ENCODE measurements at regions not wholly inside any gene's neighbourhood (a gene's known extent, or its start where the extent isn't known, plus 50 kb on each side); places are given as distances from the start of the nearest gene placed in this dataset.

DNA sequence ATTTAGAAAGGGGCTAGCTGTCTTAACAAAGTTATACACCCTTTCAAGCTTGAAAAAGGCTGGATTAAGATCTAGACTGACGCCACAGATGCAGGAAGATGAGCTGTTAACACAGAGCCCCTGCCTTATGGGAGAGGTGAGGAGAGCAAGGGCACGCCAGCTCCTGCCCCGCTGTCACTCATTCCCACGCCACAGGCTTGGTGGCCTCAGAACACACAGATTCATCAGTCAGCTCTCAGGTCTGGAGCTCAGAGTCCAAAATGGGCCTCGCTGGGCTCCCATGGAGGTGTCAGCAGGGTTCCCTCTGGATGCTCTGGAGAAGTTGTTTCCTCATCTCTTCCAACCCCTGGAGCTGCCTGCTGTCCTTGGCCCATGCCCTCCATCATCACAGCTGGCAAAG, 554.2 kb downstream of the TCERG1L start:
- no peak for FAIRE-seq

DNA sequence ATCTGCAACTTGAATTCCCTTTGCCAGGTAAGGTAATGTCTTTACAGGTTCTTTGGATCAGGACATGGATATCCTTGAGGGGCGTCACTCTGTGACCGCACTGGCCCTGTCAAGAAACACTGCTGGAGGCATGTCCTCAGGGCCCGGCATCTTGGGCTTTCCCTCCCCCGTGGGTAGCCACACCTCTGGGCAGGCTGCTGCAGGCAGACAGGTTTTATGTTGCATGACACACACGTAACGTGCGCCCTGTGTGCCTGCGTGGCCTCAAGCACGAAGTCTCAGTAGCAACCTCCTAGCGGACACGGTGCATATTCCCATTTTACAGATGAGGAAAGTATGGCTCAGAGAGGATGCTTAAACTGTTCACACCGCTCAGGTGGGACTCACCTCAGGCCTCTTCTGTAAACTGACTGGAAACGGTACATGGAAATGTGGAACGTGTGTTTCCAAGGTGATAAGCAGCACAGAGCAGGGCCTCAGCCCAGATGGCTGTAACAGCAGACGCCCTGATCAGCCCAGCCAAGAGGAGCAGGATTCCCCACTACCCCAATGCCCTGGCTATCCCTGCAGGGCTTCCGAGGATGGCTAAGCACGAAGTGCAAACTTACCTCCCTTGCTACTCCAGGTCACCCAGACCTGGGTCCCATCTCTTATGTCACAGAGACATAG, 553.6 kb downstream of the TCERG1L start:
- FAIRE-seq, result no peak

DNA sequence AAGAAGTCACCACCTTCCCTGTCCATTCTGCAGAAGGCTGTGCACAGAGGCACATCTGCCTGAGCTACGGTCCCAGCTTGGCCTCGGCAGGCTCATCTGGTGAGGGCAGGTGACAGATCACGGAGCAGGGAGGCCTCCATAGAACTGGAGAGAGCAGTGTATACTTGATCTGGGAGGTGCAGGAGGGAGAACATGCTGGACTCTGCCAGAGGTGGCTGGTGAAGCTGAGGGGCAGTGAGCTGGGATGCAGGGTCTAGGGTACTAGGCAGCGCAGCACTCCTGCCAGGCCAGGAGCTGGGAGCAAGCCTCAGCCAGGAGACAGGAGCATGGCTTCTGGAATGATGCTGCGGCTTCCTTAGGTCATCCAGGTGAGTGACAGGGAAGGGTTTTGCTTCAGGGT, 553.0 kb downstream of the TCERG1L start:
- FAIRE-seq, result no peak

DNA sequence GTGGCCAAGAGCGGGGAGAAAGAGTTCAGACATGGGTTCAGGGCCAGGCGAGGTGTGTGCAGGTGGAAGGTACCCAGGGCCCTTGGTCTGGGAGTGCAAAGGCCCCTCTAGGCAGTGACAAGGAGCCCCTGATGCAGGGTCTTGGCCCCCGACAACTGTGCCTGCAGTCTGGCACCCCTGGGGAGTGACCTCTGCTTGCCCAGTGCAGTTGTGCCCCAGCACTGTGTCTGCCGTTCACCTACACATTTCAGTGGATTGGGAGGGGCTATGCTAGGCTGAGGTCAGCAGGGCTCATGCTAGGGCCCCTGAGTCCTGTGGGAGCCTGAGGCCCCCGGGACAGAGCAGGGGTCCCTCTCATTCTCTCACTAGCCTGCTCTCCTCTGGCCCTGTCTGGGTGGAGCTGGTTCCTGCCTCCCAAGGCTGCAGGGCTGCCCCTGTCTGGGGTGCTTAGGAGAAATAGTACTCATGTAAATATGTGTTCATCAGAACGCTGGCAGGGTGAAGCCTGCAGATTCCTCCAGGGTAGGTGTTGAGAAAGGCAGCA, 550.4 kb downstream of the TCERG1L start:
- no peak for FAIRE-seq

DNA sequence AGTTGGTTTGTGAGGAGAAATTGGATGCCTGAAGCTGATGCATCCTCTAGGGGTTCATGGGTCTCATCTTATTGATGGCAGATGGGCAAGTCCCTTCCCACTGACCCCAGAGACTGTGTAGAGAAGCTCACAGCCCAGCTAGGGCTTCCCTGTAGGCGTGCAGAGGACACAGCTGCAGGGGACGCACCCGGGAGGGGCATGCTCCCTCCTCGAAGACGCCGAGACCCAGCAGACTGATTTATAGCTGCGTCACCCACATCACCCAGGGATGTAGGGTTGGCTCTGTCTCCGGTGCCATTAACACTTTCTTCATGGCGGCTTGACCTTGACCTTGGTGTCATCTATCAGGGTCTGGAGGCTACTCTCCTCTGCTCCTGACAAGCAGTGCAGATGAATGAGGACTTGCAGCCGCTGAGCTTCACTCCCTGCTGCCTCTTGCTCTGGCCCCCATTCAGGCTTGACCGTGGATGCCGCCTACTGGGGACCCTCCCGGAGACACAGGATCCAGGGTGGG, 549.7 kb downstream of the TCERG1L start:
- no peak for FAIRE-seq

DNA sequence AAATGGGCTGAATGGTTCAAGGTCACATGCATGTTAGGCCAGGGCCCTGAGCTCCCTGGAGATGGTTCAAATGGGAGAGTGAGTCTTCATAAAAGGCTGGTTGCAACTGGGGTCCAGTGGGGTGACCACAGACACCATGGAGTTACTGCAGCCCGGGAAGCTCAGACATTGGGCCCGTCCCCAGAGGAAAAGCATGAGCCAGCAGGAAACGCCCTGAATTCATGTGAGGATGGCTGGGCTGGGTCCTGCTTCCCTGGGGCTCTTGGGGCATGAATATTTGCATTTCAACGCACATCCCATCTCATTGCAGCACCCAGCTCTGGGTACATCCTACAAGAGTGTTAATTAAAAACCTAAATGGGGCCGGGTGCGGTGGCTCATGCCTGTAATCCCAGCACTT, 549.0 kb downstream of the TCERG1L start:
- FAIRE-seq, result no peak

DNA sequence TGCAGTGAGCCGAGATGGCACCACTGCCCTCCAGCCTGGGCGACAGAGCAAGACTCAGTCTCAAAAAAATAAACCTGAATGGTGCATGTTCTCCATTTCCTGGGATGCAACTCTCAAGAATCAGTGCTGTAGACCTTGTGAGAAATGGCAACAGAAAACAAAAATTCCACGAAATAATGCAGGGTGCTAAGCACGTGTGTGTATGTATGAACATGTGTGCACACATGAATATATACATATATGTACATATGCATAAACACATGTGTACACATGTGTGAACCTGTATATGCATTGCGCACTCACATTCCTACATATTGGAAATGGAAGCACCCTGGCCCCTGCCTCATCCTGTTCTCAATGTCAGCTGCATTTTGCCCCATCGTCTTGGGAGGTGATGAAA, 548.5 kb downstream of the TCERG1L start:
- FAIRE-seq, result no peak

DNA sequence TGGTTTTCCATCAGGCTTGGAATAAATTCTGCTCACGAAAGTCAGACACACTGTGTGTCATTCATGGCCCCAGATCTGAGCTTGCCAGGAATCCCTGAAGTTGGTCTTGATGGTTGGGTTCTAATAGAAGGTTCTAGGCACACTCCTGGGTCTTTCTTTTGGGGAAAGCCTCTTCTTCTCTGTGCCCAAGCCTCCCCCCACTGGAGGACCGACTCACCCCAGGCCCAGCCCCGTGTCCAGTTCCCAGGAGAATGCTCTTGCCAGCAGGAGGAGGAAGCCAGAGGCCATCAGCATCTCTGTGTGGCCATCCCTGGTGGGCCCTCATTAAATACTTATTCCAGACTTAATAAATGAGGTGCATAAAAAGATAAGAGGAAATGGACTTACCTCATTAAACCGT, 548.0 kb downstream of the TCERG1L start:
- FAIRE-seq, result no peak

DNA sequence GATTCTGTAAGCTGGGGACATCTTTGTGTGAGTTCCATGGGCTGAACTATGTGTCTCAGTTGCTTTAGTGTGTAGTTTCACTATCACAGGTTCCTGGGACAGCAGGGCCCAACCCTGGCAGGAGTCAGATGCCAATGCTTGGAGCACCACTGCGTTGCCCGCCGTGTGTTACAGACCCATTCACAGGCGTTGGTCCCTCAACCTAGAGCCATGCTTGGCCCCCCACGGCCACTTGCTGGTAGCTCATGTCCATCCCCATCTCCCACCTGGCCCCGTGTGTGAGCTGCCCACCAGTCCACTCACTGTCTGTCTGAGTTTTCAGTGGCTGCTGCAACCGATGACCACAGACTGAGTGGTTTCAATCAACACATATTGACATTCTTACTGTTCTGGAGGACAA, 546.9 kb downstream of the TCERG1L start:
- no peak for FAIRE-seq

DNA sequence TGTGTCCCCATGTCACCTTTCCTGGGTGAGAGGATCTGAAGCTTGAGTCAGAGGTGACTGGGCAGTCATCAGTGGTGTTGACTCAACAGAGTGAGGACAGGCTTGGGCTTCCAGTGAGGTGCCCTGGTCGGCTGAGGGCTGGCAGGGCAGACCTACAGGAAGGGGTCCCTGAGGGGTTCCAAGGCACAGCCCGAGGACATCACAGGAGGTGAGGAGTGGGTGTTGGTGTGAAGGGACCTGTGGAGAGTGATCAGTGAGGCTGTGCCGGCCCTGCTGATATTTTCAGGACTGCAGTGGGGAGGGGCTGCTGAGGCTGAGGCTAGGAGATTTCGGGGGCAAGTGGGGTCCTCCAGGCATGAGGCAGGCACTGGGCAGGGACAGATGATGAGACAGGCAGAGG, 545.5 kb downstream of the TCERG1L start:
- no peak for FAIRE-seq

DNA sequence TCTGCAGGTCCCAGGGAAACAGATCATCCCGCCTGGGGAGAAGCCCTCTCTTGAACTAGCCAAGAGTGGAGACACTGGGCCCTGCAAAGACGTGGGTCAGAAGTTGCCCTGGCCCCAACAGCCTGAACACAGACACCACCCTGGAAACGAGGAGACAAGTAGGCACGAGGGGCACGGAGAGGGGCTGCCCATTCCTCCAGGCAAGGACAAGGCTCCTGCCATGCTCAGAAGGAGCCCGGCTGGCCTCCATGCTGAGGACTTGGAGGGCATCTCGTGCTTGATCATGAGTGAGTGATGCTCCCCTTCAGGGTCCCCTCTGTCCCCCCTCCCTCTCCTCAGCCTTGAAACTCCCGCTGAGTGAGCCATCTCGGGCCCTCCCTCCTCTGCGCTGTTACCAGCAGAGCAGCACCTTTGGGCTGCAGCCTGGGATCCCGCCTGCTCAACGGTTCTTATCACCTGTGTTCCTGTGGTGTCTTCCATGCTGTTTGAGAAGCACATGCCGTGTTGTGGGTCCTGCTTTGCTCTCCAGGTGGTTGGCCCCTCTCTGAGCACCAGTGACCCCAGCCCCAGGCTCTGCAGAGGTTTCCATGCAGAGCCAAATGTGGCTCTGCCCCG, 544.3 kb downstream of the TCERG1L start:
- no peak for FAIRE-seq

DNA sequence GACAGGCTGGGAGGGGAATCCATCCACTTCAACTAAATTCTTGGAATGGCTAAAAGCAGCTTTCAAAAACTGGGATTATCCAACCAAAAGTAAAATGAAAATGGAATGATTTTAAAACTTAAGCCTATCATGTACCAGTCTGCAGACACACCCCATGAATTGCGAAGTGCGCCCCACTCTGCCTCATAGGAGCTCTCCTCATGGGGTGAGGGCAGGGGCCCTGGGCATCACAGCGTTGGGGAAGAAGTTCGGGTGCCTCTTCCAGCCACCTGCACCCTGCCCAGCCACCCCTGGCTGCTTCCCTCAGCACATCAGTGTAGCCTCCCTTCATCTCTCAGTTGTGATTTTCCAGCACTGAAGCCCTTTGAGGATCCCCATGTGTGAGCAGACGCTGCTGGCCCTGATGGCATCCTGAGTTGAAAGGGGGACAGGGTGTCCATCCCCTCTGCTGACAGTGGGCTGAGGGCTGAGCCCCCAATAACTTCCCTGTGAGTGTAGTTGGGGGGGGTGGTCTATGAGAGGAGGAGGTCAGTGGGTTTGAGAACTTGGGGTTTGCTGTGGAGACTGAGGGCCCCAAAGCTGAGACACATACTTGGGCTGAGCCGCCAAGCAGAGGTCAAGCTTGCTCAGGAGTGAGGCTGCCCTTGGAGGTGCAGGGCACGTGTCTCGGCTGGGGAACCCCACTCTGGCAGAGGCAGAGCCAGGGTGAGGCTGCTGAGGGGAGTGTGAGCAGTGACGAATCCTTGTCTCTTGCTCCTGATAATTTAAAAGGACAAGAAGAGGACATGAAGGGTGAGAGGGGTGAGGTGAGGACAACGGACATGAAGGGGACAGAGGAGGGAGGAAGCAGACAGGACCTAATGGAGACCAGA, 542.1 kb downstream of the TCERG1L start:
- FAIRE-seq, result no peak

DNA sequence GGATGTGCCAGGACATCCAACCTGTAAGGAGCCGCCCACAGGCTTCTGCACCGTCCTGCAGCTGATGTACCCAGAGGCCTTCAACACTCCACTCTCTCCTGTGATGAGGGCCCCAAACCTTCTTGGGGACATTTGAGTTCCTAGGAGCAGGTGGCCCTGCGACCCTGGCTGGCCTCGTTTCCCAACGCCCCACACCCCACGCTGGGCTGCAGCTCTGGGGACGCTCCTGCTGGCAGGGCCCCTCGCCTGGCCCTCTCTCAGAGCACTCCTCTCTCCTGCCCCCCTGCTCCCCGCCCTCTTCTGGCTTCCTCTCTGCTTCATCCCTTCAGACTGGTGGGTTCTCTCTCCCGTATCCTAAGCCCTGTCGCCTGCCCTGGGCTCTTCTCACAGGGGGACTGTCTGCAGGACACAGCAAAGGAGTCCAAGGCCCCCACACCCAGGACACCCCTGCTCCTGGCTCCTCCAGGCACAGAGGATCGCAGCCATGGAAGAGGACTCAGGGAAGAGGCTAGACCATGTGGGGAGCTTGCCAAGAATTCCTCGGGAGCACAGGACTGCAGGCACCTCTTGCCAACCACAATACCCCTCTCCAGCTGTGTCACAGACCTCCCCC, 541.4 kb downstream of the TCERG1L start:
- no peak for FAIRE-seq

DNA sequence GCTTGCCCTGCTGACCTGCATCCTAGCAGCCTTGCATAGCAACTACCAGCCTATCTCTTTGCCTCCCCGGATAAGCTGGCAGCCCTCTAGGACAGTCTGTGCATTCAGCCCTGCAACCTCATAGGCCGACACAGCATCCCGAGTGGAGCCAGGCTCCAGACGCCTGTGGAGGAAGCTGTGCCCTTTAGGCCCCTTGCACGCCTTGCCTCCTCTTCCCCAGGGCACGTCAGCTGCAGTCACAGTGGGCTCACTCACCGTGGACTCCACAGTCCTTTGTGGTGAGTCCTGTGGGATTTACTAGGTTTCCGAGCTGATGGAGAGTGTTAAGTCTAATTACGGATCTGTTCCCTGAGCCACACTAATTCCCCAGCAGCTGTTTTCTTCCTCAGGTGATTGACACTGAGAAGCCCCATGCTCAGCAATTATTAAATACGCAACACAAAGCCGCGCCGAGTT, 540.0 kb downstream of the TCERG1L start:
- FAIRE-seq, result no peak

DNA sequence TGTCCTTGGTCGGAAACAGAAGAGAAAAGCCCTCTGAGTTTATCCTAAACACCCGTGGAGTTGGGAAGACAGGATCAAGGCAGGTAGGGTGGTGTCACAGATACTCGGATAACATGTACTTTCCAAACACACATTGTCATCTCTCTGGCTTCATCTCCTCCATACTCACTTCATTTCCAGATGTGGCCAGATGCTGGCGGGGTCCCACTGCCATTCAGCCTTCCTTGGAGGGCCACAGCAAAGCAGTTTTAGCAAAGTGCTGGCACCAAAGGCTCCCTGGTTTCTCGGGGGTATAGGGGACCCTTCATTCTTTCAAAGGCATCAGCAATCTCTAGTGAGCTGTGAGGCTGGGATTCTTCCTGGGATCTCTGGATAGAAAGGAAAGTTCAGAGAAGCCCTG, 539.5 kb downstream of the TCERG1L start:
- FAIRE-seq, result no peak

DNA sequence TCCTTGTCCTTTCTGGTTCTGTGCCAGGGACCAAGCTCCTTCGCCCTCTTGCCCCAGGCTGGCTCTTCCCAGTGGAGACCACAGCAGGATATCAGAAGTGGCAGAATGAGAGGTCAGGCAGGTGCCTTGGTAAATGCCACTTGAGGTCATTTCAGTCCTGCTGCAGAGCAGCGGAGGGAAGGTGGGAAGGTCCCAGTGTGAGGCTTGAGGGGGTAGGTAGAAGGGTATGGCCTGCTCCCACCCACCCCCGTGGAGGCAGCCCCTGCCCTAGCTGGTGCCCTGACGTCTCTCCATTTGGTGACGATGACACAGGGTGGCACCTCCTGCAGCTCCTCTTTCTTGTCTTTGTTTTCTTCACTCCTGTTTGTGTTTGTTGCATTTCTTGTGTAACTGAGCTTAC, 538.8 kb downstream of the TCERG1L start:
- no peak for FAIRE-seq

DNA sequence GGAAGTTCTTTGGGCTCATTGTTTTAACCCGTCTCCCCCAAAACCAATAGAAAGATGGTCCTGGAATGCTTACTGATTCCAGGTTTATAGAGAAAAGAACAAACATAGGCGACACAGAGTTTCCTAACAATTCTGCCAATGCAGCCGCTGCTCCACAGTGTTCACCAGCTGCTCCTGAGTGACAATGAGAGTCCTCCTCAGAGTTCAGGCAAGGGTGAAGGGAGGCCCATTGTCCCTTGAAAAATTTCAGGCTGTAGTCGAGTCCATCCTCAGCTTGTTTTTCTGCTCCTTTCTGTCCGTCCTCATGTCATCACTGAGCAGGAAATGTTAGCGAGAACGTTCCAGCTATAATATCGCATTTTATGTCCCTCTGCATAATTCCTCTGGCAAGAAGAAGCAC, 537.6 kb downstream of the TCERG1L start:
- no peak for FAIRE-seq

DNA sequence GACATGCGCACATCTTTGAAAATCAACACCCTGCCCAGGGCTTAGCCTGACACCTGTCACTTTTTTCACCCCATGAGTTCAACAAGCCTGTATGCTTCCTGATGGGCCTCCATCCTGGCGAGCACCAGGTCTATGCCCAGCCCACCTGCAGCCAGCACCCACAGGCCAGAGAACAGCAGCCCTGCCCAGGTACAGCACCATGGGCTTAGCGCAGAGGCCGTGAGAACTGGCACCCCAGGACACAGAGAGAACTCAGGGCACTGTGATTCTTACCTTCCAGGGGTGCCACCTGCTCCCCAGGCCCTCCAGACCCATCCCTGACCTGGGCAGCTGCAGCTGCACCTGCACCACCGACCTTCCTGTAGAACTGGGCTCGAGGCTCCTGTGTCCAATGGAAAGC, 536.6 kb downstream of the TCERG1L start:
- no peak for FAIRE-seq

DNA sequence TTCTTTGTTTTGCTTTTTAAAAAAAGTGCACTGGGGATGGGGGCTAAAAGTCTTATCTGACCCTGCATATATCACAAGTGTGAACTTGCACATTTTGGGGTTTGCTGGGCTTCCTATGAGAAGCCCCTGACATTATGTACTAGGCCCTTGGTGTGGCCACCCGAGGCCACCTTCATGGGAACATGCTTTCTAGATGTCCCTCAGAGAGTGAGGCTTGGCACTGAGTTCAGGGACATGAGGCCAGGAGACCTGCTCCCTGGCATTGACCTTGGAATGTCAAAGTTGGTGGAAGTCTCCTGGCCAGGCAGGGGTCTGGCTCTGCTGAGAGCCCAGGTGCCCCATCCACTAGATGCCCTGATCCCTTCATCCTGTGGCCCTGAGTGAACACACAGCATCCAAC, 536.2 kb downstream of the TCERG1L start:
- FAIRE-seq, result no peak

DNA sequence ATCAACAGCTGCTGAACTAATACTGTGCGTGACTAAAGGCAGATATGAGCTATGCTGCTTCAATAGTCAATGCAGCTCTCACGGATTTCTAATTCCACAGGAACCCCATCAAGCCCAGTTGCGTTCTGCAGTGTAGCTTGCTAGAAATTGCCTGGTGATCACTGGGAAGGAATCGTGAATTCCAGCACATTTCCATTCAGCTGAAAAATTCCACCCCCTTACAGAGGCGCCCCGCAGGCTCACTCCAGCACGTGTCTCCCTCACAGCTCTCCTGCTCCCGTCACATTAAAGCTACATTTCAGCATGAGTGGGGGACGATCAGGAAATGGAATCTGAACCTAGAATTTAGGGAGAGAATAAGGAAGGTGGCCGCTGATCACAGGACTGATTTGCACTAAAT, 534.8 kb downstream of the TCERG1L start:
- no peak for FAIRE-seq

DNA sequence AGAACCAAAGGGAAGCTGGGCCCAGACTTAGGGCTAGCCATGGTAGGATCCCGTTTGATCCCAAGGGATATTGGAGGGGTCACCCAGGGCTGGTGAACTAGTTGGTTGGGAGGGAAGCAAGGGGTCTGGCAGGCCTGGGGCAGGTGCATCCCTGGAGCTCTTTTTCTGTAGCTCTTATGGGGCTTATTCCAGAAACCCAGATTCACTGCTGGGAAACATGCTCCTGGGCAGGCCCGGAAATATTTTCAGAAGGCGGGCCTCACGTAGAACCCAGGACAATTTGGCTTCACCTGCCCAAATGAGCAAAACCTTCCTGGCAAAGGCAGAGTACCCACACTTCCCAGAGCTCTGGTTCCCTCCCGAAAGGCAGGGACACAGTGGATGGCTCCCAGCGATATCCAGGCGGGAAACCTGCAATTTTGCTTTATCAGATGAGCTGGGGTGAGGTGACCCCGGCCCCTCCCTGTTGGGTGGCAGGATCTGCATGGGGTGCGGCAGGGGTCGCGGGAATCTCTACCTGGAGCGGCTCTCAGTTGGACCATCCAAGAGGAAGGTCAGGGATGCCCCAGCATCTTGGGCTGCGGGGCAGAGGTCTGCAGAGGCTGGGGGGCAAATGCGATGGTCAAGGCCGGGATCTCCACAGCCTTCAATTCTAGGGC, 533.9 kb downstream of the TCERG1L start:
- no peak for FAIRE-seq

DNA sequence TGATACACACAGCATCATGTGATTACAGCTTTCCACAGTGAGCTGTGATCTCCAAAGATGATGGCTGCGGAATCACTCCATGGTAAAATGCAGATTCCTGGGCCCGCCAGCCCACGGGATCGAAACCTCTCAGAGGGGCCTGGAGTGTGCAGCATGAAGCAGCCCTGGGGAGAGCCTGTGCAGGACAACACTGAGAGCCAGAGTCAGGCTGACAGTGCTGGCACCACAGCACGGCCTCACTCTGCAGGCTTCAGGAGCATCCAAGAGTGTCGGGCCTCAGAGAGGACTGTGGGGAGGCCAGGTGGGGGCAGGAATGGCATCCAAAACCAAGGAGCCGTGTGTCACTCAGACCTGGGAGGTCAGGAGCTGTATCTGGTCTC, 533.4 kb downstream of the TCERG1L start:
- FAIRE-seq, result no peak

DNA sequence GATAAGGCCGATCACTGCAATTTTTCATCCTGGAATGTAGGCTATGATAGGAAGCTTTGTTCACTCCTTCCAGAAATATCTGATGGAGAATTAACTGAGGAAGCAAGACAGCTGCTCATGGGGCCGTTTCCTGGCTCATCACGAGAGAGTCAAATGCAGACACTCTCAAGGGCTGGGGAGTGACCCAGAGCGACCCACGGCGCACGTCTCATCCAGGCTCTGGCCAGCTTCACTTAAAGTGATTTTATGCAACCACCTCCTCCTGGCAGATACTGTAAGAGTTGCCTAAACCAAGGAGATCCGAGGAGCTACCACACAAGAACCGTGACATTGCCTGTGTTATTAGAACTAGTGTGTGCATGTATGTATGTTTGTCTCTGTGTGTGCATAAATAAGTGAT, 530.8 kb downstream of the TCERG1L start:
- no peak for FAIRE-seq

Data from A204.1 (cell line).